HCT116 (cell line): ENCODE measurements at regions not wholly inside any gene's neighbourhood (a gene's known extent, or its start where the extent isn't known, plus 50 kb on each side); places are given as distances from the start of the nearest gene placed in this dataset.

ENCODE experiments used
- EGR1 ChIP-seq: IDR thresholded peaks from 2 replicates; pipeline ENCODE4 v1.6.1; 2012; ENCODE audit warnings: low read depth
- EZH2 ChIP-seq: fragments of 200-600 bp; sonication (generic); IDR thresholded peaks from 2 replicates; pipeline ENCODE4 v1.6.1; 2017; ENCODE audit warnings: antibody characterized with exemption, mixed run types
- SIN3A ChIP-seq: IDR thresholded peaks from 2 replicates; pipeline ENCODE4 v1.6.1; 2012; ENCODE audit warnings: low read depth
- SP1 ChIP-seq: IDR thresholded peaks from 2 replicates; pipeline ENCODE4 v1.6.1; 2012; ENCODE audit warnings: low read depth
- ZFX ChIP-seq: fragments of 450-650 bp; IDR thresholded peaks from 2 replicates; pipeline ENCODE4 v1.6.1; 2017
- ZNF274 ChIP-seq: fragments of 200-500 bp; sonication (Bioruptor generic); IDR thresholded peaks from 2 replicates; pipeline ENCODE4 v1.6.1; 2014; ENCODE audit warnings: mild to moderate bottlenecking, low read depth, low read length, inconsistent platforms
- TF ChIP-seq, protein P1 (sequence below), 3 experiments: fragments of 200-600 bp in 1 of 3; sonication (generic) in 1 of 3; IDR thresholded peaks in 2 of 3; conservative IDR thresholded peaks in 1 of 3; 2 replicates each; pipeline ENCODE4 v1.5.1; 2012 to 2017; ENCODE audit warnings: low read depth in 2 of 3, low read length in 2 of 3, antibody characterized with exemption in 1 of 3, borderline replicate concordance in 1 of 3, control low read depth in 1 of 3, mild to moderate bottlenecking in 1 of 3, mixed read lengths in 1 of 3, mixed run types in 1 of 3, moderate library complexity in 1 of 3; ENCODE audit not compliant: insufficient read depth in 1 of 3

DNA sequence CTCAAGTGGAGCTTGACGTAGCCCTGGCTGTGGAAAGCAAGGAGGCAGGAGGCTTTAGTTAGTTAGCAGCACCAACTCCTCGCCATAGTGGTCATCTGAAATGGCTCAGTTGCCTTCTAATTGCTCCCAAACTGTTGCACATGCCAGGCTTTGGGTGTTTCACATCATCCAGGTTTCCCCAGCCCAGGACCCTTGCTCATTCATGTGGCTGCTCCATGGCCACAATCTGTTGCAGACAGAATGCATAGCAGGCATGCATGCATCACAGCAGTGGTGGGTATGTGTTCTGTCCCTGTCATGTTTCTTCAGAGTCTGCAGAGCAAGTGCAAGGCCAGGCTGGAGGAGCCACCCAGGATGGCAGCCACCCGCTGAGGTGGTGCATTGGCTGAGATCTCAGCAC, 407.6 kb downstream of the TSHZ3 start:
- TF ChIP-seq SIN3A (no peak), ZFX (no peak), EZH2 (no peak), ZNF274 (no peak), EGR1 (no peak), SP1 (no peak)
- TF ChIP-seq, protein P1, sequence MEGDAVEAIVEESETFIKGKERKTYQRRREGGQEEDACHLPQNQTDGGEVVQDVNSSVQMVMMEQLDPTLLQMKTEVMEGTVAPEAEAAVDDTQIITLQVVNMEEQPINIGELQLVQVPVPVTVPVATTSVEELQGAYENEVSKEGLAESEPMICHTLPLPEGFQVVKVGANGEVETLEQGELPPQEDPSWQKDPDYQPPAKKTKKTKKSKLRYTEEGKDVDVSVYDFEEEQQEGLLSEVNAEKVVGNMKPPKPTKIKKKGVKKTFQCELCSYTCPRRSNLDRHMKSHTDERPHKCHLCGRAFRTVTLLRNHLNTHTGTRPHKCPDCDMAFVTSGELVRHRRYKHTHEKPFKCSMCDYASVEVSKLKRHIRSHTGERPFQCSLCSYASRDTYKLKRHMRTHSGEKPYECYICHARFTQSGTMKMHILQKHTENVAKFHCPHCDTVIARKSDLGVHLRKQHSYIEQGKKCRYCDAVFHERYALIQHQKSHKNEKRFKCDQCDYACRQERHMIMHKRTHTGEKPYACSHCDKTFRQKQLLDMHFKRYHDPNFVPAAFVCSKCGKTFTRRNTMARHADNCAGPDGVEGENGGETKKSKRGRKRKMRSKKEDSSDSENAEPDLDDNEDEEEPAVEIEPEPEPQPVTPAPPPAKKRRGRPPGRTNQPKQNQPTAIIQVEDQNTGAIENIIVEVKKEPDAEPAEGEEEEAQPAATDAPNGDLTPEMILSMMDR (IDR thresholded peaks at IDR 0.05 in 2 of 3, conservative IDR thresholded peaks at IDR 0.05 in 1 of 3; ENCODE audit: borderline replicate concordance in 1 of 3, insufficient read depth in 1 of 3, low read depth in 2 of 3, low read length in 2 of 3): no peak
